HCT116 (cell line): ENCODE measurements at regions not wholly inside any gene's neighbourhood (a gene's known extent, or its start where the extent isn't known, plus 50 kb on each side); places are given as distances from the start of the nearest gene placed in this dataset.

Experiments
- CEBPB ChIP-seq: IDR thresholded peaks from 2 replicates; pipeline ENCODE4 v1.6.1; 2012; ENCODE audit warnings: low read depth
- CTCF ChIP-seq, 3 experiments: fragments of 200-600 bp in 1 of 3; sonication (generic) in 1 of 3; IDR thresholded peaks in 2 of 3; conservative IDR thresholded peaks in 1 of 3; 2 replicates each; pipeline ENCODE4 v1.5.1; 2012 to 2017; ENCODE audit warnings: low read depth in 2 of 3, low read length in 2 of 3, antibody characterized with exemption in 1 of 3, borderline replicate concordance in 1 of 3, control low read depth in 1 of 3, mild to moderate bottlenecking in 1 of 3, mixed read lengths in 1 of 3, mixed run types in 1 of 3, moderate library complexity in 1 of 3; ENCODE audit not compliant: insufficient read depth in 1 of 3
- ELF1 ChIP-seq: IDR thresholded peaks from 2 replicates; pipeline ENCODE4 v1.6.1; 2012; ENCODE audit warnings: low read depth, borderline replicate concordance
- EZH2 ChIP-seq: fragments of 200-600 bp; sonication (generic); IDR thresholded peaks from 2 replicates; pipeline ENCODE4 v1.6.1; 2017; ENCODE audit warnings: antibody characterized with exemption, mixed run types
- EZH2phosphoT487 ChIP-seq: fragments of 200-600 bp; IDR thresholded peaks from 2 replicates; pipeline ENCODE4 v1.6.1; 2018; ENCODE audit warnings: antibody characterized with exemption, borderline replicate concordance
- POLR2AphosphoS5 ChIP-seq: IDR thresholded peaks from 2 replicates; pipeline ENCODE4 v1.6.1; 2011; ENCODE audit warnings: mild to moderate bottlenecking, low read depth, low read length, moderate library complexity
- REST ChIP-seq: IDR thresholded peaks from 2 replicates; pipeline ENCODE4 v1.6.1; 2012; ENCODE audit warnings: low read depth
- SRF ChIP-seq: IDR thresholded peaks from 2 replicates; pipeline ENCODE4 v1.6.1; 2012; ENCODE audit warnings: low read depth
- ZFX ChIP-seq: fragments of 450-650 bp; IDR thresholded peaks from 2 replicates; pipeline ENCODE4 v1.6.1; 2017
- ZNF274 ChIP-seq: fragments of 200-500 bp; sonication (Bioruptor generic); IDR thresholded peaks from 2 replicates; pipeline ENCODE4 v1.6.1; 2014; ENCODE audit warnings: mild to moderate bottlenecking, low read depth, low read length, inconsistent platforms

GRCh38 chr2:188022389-188022788, 269.3 kb upstream of the GULP1 start:
- TF ChIP-seq ZNF274 (no peak), CTCF (IDR thresholded peaks at IDR 0.05 in 2 of 3, conservative IDR thresholded peaks at IDR 0.05 in 1 of 3; ENCODE audit: borderline replicate concordance in 1 of 3, insufficient read depth in 1 of 3, low read depth in 2 of 3, low read length in 2 of 3) (no peak), SRF (no peak), POLR2AphosphoS5 (no peak), ZFX (no peak), REST (no peak), EZH2 (no peak), EZH2phosphoT487 (no peak), CEBPB (no peak), ELF1 (no peak)
